ENCODE measurements at regions not wholly inside any gene's neighbourhood (a gene's known extent, or its start where the extent isn't known, plus 50 kb on each side); places are given as distances from the start of the nearest gene placed in this dataset.

- no peak for TF ChIP-seq CTCF (IDR thresholded peaks at IDR 0.05)
- TF ChIP-seq POLR2A (IDR thresholded peaks at IDR 0.05): no peak
These were observed 366.8 kb downstream of the SHANK2 start for GRCh38 chr11:70885281-70886231.
